ENCODE measurements at regions not wholly inside any gene's neighbourhood (a gene's known extent, or its start where the extent isn't known, plus 50 kb on each side); places are given as distances from the start of the nearest gene placed in this dataset.
"Not testable (repeated sequence)": the region's sequence is repeated elsewhere in the genome, so short reads cannot be mapped to it uniquely, and the experiment has no call there.

DNA sequence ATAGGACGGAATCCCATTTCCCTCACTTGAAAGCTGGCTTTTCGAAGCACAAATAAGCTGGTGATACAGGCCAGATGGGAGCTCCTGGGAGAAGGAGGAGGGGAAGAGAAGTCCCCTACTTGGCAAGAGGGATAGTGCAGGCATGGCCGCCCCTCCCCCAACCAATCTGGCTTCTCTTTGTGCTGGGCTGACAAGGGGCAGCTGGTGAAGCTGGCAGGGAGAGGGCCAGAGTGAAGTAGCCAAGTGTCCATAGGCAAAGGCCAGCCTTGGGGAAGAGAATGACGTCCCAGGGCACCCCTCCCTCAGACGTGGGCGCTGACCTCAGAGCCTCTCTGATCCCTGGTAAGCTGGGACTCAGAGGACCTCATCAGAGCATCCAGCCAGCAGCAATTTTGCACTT, 78.7 kb upstream of the GRAMD1B start:
- no peak overlapping the region for H3K4me3 ChIP-seq (ENCODE audit: control insufficient read depth, low read depth, low read length)
- DNase-seq (ENCODE audit: low read depth): no peak
- TF ChIP-seq, protein P1, sequence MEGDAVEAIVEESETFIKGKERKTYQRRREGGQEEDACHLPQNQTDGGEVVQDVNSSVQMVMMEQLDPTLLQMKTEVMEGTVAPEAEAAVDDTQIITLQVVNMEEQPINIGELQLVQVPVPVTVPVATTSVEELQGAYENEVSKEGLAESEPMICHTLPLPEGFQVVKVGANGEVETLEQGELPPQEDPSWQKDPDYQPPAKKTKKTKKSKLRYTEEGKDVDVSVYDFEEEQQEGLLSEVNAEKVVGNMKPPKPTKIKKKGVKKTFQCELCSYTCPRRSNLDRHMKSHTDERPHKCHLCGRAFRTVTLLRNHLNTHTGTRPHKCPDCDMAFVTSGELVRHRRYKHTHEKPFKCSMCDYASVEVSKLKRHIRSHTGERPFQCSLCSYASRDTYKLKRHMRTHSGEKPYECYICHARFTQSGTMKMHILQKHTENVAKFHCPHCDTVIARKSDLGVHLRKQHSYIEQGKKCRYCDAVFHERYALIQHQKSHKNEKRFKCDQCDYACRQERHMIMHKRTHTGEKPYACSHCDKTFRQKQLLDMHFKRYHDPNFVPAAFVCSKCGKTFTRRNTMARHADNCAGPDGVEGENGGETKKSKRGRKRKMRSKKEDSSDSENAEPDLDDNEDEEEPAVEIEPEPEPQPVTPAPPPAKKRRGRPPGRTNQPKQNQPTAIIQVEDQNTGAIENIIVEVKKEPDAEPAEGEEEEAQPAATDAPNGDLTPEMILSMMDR (conservative IDR thresholded peaks at IDR 0.05; ENCODE audit: control insufficient read depth, insufficient read depth, low read depth, low read length): no peak

DNA sequence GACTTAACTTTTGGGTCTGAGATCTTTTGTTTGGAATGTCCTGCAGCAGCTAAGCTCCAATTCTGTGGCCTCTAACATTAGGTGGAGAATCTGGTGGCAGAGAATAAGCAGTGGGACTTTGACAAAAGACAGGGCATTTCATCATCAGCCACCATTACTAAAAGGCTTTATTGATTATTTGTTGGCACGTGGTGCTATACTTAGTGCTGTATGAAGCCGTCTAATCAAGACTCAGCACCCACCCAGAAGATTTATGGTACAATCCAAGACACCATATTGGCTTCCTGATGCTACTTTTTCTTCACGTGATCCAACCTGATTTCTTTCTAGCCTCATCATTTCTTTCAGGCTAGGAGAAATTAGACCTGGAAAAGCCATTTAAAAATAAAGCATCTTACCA, 80.7 kb upstream of the GRAMD1B start:
- H3K4me3 ChIP-seq (ENCODE audit: control insufficient read depth, low read depth, low read length): no peak overlapping the region
- TF ChIP-seq, protein P1 (conservative IDR thresholded peaks at IDR 0.05; ENCODE audit: control insufficient read depth, insufficient read depth, low read depth, low read length): no peak
- no peak for DNase-seq (ENCODE audit: low read depth)

DNA sequence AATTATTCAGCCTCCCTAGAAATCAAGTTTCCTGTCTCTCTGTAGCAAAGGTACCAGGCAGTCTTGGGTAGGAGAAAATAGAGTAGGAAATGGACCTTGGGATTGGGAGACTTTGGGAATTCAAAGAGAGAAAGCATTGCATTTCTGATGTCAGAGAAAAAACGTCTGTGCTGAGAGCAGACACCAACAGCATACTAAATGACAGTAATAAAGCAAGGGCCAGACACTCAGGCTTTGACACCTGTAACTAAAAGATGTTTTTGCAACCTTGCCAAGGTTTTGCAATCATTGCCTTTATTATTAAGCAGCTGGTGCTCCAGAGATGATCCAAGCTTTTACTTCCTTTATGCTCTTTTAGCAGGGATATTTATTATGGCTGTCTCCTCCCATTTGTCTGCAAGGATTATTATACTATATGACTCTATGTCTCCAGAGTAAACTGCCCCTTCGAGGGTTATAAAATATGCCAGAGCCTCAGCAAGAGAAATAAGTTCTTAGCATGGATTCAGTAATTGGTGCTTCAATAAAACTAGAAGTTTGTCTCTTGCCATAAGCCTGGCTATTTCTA, 85.2 kb upstream of the GRAMD1B start:
- no peak overlapping the region for H3K4me3 ChIP-seq (ENCODE audit: control insufficient read depth, low read depth, low read length)
- no peak for DNase-seq (ENCODE audit: low read depth)
- TF ChIP-seq, protein P1 (conservative IDR thresholded peaks at IDR 0.05; ENCODE audit: control insufficient read depth, insufficient read depth, low read depth, low read length): no peak

DNA sequence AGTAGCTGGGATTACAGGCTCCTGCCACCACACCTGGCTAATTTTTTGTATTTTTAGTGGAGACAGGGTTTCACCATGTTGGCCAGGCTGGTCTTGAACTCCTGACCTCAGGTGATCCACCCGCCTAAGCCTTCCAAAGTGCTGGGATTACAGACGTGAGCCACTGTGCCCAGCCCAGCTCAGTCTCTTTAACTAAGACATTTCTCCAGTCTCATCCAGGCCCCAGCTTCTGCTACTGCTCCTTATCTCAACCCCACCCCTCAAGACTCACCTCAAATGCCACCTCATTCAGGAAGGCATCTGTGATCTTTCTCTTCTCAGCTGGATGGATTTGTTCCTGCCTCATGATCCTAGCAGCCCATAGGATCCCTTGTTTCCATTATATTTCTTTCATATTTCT, 85.9 kb upstream of the GRAMD1B start:
- not testable (repeated sequence) for H3K4me3 ChIP-seq (ENCODE audit: control insufficient read depth, low read depth, low read length); DNase-seq (ENCODE audit: low read depth)

DNA sequence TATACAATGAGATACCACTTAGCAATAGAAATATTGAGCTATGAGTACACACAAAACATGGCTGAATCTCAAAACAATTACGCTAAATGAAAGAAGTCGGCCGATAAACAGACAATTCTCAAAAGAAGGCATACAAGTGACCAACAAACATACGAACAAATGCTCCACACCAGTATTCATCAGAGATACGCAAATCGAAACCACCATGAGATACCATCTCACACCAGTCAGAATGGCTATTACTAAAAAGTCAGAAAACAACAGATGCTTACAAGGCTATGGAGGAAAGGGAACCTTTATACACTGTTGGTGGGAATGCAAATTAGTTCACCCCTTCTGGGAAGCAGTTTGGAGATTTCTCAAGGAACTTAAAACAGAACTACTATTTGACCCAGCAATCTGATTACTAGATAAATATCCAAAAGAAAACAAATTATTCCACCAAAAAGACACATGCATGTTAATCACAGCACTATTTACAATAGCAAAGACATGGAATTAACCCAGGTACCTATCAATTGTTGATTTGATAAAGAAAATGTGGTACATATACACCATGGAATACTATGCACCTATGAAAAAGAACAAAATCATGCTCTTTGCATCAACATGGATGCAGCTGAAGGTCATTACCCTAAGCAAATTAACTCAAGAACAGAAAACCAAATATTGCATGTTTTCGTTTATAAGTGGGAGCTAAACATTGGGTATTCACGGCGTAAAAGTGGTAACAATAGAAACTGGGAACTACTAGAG, 90.9 kb upstream of the GRAMD1B start:
- no peak overlapping the region for H3K4me3 ChIP-seq (ENCODE audit: control insufficient read depth, low read depth, low read length)
- TF ChIP-seq, protein P1 (conservative IDR thresholded peaks at IDR 0.05; ENCODE audit: control insufficient read depth, insufficient read depth, low read depth, low read length): no peak
- no peak for DNase-seq (ENCODE audit: low read depth)

DNA sequence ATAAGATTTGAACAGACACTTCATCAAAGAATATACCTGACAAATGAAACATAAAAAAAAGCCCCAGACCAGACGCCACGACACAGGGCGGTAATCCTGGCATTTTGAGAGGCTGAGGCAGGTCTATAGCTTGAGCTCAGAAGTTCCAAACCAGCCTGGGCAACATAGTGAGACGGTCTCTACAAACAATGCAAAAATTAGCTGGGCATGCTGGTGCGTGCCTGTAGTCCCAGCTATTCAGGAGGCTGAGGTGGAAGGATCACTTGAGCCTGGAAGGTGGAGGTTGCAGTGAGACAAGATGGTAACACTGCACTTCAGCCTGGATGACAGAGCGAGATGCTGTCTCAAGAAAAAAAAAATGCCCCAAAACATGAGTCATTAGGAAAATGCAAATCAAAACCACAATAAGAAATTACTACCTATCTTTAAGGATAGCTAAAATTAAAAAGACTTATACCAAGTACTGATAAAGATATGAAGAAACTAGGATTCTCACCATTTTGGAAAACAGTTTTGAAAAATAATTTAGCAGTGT, 91.7 kb upstream of the GRAMD1B start:
- DNase-seq (ENCODE audit: low read depth): no peak
- TF ChIP-seq, protein P1 (conservative IDR thresholded peaks at IDR 0.05; ENCODE audit: control insufficient read depth, insufficient read depth, low read depth, low read length): no peak
- no peak overlapping the region for H3K4me3 ChIP-seq (ENCODE audit: control insufficient read depth, low read depth, low read length)

DNA sequence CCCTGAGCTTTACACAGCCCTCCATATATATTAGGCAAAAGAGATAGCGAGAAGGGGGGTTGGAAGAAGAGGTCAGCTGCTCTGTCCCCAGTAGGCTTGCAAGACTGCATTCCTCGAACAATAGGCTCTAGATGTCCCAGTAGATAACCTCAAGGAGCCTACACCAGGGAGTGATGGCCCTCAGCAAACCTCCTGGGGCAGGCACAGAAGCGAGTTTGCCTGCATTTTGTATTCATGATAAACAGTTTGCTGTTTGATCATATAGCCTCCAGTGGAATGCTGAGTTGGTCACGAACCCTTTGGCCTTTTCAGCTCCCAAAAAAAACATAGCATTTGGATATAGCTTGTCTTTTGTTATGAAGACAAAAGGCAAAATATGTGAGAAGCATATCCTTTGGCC, 95.1 kb upstream of the GRAMD1B start:
- no peak for DNase-seq (ENCODE audit: low read depth)
- TF ChIP-seq, protein P1 (conservative IDR thresholded peaks at IDR 0.05; ENCODE audit: control insufficient read depth, insufficient read depth, low read depth, low read length): no peak
- no peak overlapping the region for H3K4me3 ChIP-seq (ENCODE audit: control insufficient read depth, low read depth, low read length)

DNA sequence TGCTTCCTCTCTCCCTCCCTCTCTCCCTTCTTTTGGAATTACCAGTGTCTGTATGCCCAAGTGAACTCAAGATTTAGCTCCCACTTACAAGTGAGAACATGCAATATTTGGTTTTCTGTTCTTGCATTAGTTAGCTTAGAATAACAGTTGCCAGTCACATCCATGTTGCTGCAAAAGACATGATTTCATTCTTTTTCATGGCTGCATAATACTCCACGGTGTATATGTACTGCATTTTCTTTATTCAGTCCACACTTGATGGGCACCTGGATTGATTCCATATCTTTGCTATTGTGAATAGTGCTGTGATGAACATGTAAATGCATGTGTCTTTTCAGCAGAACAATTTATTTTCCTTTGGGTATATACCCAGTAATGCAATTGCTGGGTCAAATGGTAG, 97.5 kb upstream of the GRAMD1B start:
- H3K4me3 ChIP-seq (ENCODE audit: control insufficient read depth, low read depth, low read length); DNase-seq (ENCODE audit: low read depth): not testable (repeated sequence)

Data from fibroblast of mammary gland (primary cell).